GM23338 (cell line): ENCODE measurements at regions not wholly inside any gene's neighbourhood (a gene's known extent, or its start where the extent isn't known, plus 50 kb on each side); places are given as distances from the start of the nearest gene placed in this dataset.

Experiments used
- ATAC-seq: fragments of 200-7000 bp; cut with Tn5 transposase; 3 replicates; pipeline ENCODE4 v1.9.1; 2020
- DNase-seq: peaks from one replicate; pipeline ENCODE4 v3.0.0-alpha.2; 2015; ENCODE audit warnings: low spot score
- H2AFZ ChIP-seq: fragments of 200-600 bp; sonication (generic); 2 replicates; pipeline ENCODE4 v1.8.0; 2016; ENCODE audit warnings: antibody characterized with exemption, mild to moderate bottlenecking, moderate library complexity
- H3F3A ChIP-seq: fragments of 200-600 bp; sonication (generic); replicated peaks from 2 replicates; pipeline ENCODE4 v1.8.0; 2017; ENCODE audit warnings: antibody characterized with exemption, mixed run types, low read depth
- H3K27ac ChIP-seq: fragments of 200-600 bp; sonication (generic); 2 replicates; pipeline ENCODE4 v1.6.1; 2016; ENCODE audit warnings: low read depth
- H3K27me3 ChIP-seq: fragments of 200-600 bp; sonication (generic); 2 replicates; pipeline ENCODE4 v1.8.0; 2016; ENCODE audit warnings: mild to moderate bottlenecking, mixed run types, moderate library complexity; ENCODE audit not compliant: insufficient read depth
- H3K36me3 ChIP-seq: fragments of 200-600 bp; sonication (generic); 2 replicates; pipeline ENCODE4 v1.8.0; 2016; ENCODE audit warnings: mild to moderate bottlenecking; ENCODE audit not compliant: insufficient read depth
- H3K4me1 ChIP-seq: fragments of 200-600 bp; sonication (generic); 2 replicates; pipeline ENCODE4 v1.8.0; 2016; ENCODE audit warnings: mild to moderate bottlenecking, moderate library complexity; ENCODE audit not compliant: insufficient read depth
- H3K4me2 ChIP-seq: fragments of 200-600 bp; sonication (generic); 2 replicates; pipeline ENCODE4 v1.7.1; 2017; ENCODE audit warnings: mixed run types
- H3K4me3 ChIP-seq: fragments of 200-600 bp; sonication (generic); 2 replicates; pipeline ENCODE4 v1.6.1; 2016; ENCODE audit warnings: mixed run types
- H3K79me2 ChIP-seq: fragments of 200-600 bp; sonication (generic); replicated peaks from 2 replicates; pipeline ENCODE4 v1.8.0; 2017; ENCODE audit warnings: mild to moderate bottlenecking; ENCODE audit not compliant: insufficient read depth
- H3K9me2 ChIP-seq: fragments of 200-600 bp; sonication (generic); 2 replicates; pipeline ENCODE4 v1.8.0; 2017; ENCODE audit not compliant: insufficient read depth
- H4K20me1 ChIP-seq: fragments of 200-600 bp; sonication (generic); replicated peaks from 2 replicates; pipeline ENCODE4 v1.8.0; 2017; ENCODE audit warnings: mild to moderate bottlenecking; ENCODE audit not compliant: insufficient read depth
- H3K27ac Mint-ChIP-seq: 2 replicates; pipeline ENCODE4 v1.8.0; 2020; ENCODE audit warnings: inconsistent platforms, mild to moderate bottlenecking, moderate library complexity, mixed read lengths
- H3K27me3 Mint-ChIP-seq: 3 replicates; pipeline ENCODE4 v1.8.0; 2022; ENCODE audit warnings: low read depth, mild to moderate bottlenecking, moderate library complexity, mixed read lengths, inconsistent platforms; ENCODE audit not compliant: insufficient read depth, poor library complexity
- H3K36me3 Mint-ChIP-seq: 3 replicates; pipeline ENCODE4 v1.8.0; 2021; ENCODE audit warnings: low read depth, mild to moderate bottlenecking, inconsistent platforms, moderate library complexity, mixed read lengths
- H3K4me1 Mint-ChIP-seq: 3 replicates; pipeline ENCODE4 v1.8.0; 2020; ENCODE audit warnings: mild to moderate bottlenecking, inconsistent platforms, mixed read lengths
- H3K4me3 Mint-ChIP-seq: 3 replicates; pipeline ENCODE4 v1.8.0; 2021; ENCODE audit warnings: moderate library complexity, mild to moderate bottlenecking, inconsistent platforms, mixed read lengths
- H3K9me3 Mint-ChIP-seq: 3 replicates; pipeline ENCODE4 v1.8.0; 2020; ENCODE audit warnings: moderate library complexity, mild to moderate bottlenecking, inconsistent platforms, mixed read lengths
- CREB1 ChIP-seq: fragments of 250-450 bp; sonication (Bioruptor Pico); IDR thresholded peaks from 2 replicates; pipeline ENCODE4 v1.5.0; 2020; ENCODE audit warnings: low read depth, mild to moderate bottlenecking, moderate library complexity
- EZH2 ChIP-seq: fragments of 200-600 bp; sonication (generic); IDR thresholded peaks from one replicate; pipeline ENCODE4 v1.8.0; 2017; ENCODE audit warnings: antibody characterized with exemption, mild to moderate bottlenecking, low read depth; ENCODE audit not compliant: unreplicated experiment
- EZH2phosphoT487 ChIP-seq: fragments of 200-600 bp; sonication (generic); IDR thresholded peaks from one replicate; pipeline ENCODE4 v1.8.1; 2018; ENCODE audit warnings: antibody characterized with exemption; ENCODE audit not compliant: unreplicated experiment
- JUNB ChIP-seq: IDR thresholded peaks from one replicate; pipeline ENCODE4 v1.6.1; 2016; ENCODE audit warnings: antibody characterized with exemption; ENCODE audit not compliant: unreplicated experiment
- NANOG ChIP-seq: IDR thresholded peaks from 2 replicates; pipeline ENCODE4 v1.6.1; 2016; ENCODE audit warnings: antibody characterized with exemption, borderline replicate concordance
- POLR2AphosphoS5 ChIP-seq: IDR thresholded peaks from 2 replicates; pipeline ENCODE4 v1.6.1; 2016; ENCODE audit warnings: antibody characterized with exemption, low read depth
- STAT1 ChIP-seq: IDR thresholded peaks from one replicate; pipeline ENCODE4 v1.6.1; 2016; ENCODE audit warnings: antibody characterized with exemption; ENCODE audit not compliant: unreplicated experiment
- ZNF114 ChIP-seq: fragments of 250-450 bp; sonication (Bioruptor Pico); IDR thresholded peaks from 2 replicates; pipeline ENCODE4 v1.5.0; 2020; ENCODE audit warnings: mild to moderate bottlenecking, moderate library complexity
- ZNF331 ChIP-seq: fragments of 250-450 bp; sonication (Bioruptor Pico); IDR thresholded peaks from 2 replicates; pipeline ENCODE4 v1.5.0; 2020; ENCODE audit warnings: low read depth, mild to moderate bottlenecking, moderate library complexity
- TF ChIP-seq, protein P1 (sequence below): IDR thresholded peaks from 2 replicates; pipeline ENCODE4 v1.6.1; 2016; ENCODE audit warnings: antibody characterized with exemption
- TF ChIP-seq, protein P2 (sequence below): fragments of 250-450 bp; sonication (Bioruptor Pico); IDR thresholded peaks from 2 replicates; pipeline ENCODE4 v1.5.0; 2020; ENCODE audit warnings: mild to moderate bottlenecking, moderate library complexity
- TF ChIP-seq, protein P3 (sequence below), 2 experiments: fragments of 200-600 bp in 1 of 2; sonication (generic) in 1 of 2; conservative IDR thresholded peaks; 2 replicates each; pipeline versions ENCODE4 v1.5.1 to v1.6.1; 2016 to 2017; ENCODE audit warnings: antibody characterized with exemption in 2 of 2, low read depth in 2 of 2, mild to moderate bottlenecking in 2 of 2, moderate library complexity in 1 of 2
- TF ChIP-seq, protein P4 (sequence below): IDR thresholded peaks from one replicate; pipeline ENCODE4 v1.6.1; 2018; ENCODE audit warnings: antibody characterized with exemption; ENCODE audit not compliant: unreplicated experiment

DNA sequence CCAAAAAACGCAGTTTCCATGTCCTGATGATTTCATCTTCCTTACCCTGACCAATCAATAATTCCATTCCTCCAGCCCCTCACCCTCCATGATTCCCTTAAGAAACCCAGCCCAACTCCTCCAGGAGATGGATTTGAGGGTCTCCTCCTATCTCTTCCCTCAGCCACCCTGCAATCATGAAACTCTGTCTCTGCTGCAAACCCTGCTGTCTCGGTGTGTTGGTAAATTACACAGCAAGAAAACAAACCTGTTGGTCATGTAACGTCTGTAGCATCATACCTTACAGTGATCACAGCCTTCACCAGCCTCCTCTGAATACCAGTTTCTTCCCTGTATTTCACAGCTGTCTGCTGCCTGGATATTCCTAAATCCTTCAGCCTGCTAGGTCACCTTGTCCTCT, 300.7 kb upstream of the NEBL start:
- 0 out of 2 replicates have a peak, but pooled peaks cover 3% of the 10 kb centered on the region for H3K9me2 ChIP-seq
- ATAC-seq (no peak), DNase-seq (no peak)
- no peak overlapping the region for H3K4me3 ChIP-seq
- Mint-ChIP-seq H3K9me3 (peaks cover 14% of the 10 kb centered on the region), H3K27me3 (no peaks in the 10 kb centered on the region), H3K4me1 (no peaks in the 10 kb centered on the region; the same call in 2 of the 3 replicates), H3K27ac (no peak overlapping the region), H3K36me3 (peaks cover 11% of the 10 kb centered on the region), H3K4me3 (no peak overlapping the region)
- H3K27ac ChIP-seq, result no peak overlapping the region
- no peaks in the 10 kb centered on the region for H3K27me3 ChIP-seq
- H4K20me1 ChIP-seq, result no peaks in the 10 kb centered on the region
- H3K36me3 ChIP-seq, result no peaks in the 10 kb centered on the region
- H3K4me1 ChIP-seq, result no peaks in the 10 kb centered on the region
- H3K4me2 ChIP-seq, result no peak overlapping the region
- H2AFZ ChIP-seq, result no peak overlapping the region
- TF ChIP-seq, protein P1, sequence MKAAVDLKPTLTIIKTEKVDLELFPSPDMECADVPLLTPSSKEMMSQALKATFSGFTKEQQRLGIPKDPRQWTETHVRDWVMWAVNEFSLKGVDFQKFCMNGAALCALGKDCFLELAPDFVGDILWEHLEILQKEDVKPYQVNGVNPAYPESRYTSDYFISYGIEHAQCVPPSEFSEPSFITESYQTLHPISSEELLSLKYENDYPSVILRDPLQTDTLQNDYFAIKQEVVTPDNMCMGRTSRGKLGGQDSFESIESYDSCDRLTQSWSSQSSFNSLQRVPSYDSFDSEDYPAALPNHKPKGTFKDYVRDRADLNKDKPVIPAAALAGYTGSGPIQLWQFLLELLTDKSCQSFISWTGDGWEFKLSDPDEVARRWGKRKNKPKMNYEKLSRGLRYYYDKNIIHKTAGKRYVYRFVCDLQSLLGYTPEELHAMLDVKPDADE, result no peak
- TF ChIP-seq NANOG, result no peak
- no peak for TF ChIP-seq CREB1
- no peak for TF ChIP-seq POLR2AphosphoS5
- TF ChIP-seq, protein P2, sequence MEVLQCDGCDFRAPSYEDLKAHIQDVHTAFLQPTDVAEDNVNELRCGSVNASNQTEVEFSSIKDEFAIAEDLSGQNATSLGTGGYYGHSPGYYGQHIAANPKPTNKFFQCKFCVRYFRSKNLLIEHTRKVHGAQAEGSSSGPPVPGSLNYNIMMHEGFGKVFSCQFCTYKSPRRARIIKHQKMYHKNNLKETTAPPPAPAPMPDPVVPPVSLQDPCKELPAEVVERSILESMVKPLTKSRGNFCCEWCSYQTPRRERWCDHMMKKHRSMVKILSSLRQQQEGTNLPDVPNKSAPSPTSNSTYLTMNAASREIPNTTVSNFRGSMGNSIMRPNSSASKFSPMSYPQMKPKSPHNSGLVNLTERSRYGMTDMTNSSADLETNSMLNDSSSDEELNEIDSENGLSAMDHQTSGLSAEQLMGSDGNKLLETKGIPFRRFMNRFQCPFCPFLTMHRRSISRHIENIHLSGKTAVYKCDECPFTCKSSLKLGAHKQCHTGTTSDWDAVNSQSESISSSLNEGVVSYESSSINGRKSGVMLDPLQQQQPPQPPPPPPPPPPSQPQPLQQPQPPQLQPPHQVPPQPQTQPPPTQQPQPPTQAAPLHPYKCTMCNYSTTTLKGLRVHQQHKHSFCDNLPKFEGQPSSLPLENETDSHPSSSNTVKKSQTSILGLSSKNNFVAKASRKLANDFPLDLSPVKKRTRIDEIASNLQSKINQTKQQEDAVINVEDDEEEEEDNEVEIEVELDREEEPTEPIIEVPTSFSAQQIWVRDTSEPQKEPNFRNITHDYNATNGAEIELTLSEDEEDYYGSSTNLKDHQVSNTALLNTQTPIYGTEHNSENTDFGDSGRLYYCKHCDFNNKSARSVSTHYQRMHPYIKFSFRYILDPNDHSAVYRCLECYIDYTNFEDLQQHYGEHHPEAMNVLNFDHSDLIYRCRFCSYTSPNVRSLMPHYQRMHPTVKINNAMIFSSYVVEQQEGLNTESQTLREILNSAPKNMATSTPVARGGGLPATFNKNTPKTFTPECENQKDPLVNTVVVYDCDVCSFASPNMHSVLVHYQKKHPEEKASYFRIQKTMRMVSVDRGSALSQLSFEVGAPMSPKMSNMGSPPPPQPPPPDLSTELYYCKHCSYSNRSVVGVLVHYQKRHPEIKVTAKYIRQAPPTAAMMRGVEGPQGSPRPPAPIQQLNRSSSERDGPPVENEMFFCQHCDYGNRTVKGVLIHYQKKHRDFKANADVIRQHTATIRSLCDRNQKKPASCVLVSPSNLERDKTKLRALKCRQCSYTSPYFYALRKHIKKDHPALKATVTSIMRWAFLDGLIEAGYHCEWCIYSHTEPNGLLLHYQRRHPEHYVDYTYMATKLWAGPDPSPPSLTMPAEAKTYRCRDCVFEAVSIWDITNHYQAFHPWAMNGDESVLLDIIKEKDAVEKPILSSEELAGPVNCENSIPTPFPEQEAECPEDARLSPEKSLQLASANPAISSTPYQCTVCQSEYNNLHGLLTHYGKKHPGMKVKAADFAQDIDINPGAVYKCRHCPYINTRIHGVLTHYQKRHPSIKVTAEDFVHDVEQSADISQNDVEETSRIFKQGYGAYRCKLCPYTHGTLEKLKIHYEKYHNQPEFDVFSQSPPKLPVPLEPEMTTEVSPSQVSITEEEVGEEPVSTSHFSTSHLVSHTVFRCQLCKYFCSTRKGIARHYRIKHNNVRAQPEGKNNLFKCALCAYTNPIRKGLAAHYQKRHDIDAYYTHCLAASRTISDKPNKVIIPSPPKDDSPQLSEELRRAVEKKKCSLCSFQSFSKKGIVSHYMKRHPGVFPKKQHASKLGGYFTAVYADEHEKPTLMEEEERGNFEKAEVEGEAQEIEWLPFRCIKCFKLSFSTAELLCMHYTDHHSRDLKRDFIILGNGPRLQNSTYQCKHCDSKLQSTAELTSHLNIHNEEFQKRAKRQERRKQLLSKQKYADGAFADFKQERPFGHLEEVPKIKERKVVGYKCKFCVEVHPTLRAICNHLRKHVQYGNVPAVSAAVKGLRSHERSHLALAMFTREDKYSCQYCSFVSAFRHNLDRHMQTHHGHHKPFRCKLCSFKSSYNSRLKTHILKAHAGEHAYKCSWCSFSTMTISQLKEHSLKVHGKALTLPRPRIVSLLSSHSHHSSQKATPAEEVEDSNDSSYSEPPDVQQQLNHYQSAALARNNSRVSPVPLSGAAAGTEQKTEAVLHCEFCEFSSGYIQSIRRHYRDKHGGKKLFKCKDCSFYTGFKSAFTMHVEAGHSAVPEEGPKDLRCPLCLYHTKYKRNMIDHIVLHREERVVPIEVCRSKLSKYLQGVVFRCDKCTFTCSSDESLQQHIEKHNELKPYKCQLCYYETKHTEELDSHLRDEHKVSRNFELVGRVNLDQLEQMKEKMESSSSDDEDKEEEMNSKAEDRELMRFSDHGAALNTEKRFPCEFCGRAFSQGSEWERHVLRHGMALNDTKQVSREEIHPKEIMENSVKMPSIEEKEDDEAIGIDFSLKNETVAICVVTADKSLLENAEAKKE (CRISPR knock-in tag), result no peak
- TF ChIP-seq, protein P3, sequence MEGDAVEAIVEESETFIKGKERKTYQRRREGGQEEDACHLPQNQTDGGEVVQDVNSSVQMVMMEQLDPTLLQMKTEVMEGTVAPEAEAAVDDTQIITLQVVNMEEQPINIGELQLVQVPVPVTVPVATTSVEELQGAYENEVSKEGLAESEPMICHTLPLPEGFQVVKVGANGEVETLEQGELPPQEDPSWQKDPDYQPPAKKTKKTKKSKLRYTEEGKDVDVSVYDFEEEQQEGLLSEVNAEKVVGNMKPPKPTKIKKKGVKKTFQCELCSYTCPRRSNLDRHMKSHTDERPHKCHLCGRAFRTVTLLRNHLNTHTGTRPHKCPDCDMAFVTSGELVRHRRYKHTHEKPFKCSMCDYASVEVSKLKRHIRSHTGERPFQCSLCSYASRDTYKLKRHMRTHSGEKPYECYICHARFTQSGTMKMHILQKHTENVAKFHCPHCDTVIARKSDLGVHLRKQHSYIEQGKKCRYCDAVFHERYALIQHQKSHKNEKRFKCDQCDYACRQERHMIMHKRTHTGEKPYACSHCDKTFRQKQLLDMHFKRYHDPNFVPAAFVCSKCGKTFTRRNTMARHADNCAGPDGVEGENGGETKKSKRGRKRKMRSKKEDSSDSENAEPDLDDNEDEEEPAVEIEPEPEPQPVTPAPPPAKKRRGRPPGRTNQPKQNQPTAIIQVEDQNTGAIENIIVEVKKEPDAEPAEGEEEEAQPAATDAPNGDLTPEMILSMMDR (conservative IDR thresholded peaks at IDR 0.05; ENCODE audit: low read depth in 2 of 2), result no peak
- TF ChIP-seq EZH2, result no peak
- no peak for TF ChIP-seq JUNB
- no peak for TF ChIP-seq ZNF331 (CRISPR knock-in tag)
- no peak for TF ChIP-seq EZH2phosphoT487
- TF ChIP-seq ZNF114 (CRISPR knock-in tag), result no peak
- TF ChIP-seq, protein P4, sequence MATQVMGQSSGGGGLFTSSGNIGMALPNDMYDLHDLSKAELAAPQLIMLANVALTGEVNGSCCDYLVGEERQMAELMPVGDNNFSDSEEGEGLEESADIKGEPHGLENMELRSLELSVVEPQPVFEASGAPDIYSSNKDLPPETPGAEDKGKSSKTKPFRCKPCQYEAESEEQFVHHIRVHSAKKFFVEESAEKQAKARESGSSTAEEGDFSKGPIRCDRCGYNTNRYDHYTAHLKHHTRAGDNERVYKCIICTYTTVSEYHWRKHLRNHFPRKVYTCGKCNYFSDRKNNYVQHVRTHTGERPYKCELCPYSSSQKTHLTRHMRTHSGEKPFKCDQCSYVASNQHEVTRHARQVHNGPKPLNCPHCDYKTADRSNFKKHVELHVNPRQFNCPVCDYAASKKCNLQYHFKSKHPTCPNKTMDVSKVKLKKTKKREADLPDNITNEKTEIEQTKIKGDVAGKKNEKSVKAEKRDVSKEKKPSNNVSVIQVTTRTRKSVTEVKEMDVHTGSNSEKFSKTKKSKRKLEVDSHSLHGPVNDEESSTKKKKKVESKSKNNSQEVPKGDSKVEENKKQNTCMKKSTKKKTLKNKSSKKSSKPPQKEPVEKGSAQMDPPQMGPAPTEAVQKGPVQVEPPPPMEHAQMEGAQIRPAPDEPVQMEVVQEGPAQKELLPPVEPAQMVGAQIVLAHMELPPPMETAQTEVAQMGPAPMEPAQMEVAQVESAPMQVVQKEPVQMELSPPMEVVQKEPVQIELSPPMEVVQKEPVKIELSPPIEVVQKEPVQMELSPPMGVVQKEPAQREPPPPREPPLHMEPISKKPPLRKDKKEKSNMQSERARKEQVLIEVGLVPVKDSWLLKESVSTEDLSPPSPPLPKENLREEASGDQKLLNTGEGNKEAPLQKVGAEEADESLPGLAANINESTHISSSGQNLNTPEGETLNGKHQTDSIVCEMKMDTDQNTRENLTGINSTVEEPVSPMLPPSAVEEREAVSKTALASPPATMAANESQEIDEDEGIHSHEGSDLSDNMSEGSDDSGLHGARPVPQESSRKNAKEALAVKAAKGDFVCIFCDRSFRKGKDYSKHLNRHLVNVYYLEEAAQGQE, result no peak
- no peak for TF ChIP-seq STAT1
- no peaks in the 10 kb centered on the region for H3F3A ChIP-seq
- H3K79me2 ChIP-seq, result no peaks in the 10 kb centered on the region
